NCI-H128 (cell line): ENCODE measurements at regions not wholly inside any gene's neighbourhood (a gene's known extent, or its start where the extent isn't known, plus 50 kb on each side); places are given as distances from the start of the nearest gene placed in this dataset.
A peak's percentile ranks its signal among the peaks of the same experiment; 100 is the strongest.
"Not testable (repeated sequence)": the region's sequence is repeated elsewhere in the genome, so short reads cannot be mapped to it uniquely, and the experiment has no call there.

Experiments used
- DNase-seq: peaks from one replicate; lab custom pipeline; 2025; ENCODE audit not compliant: unreplicated experiment; lab: John Stamatoyannopoulos, UW

DNA sequence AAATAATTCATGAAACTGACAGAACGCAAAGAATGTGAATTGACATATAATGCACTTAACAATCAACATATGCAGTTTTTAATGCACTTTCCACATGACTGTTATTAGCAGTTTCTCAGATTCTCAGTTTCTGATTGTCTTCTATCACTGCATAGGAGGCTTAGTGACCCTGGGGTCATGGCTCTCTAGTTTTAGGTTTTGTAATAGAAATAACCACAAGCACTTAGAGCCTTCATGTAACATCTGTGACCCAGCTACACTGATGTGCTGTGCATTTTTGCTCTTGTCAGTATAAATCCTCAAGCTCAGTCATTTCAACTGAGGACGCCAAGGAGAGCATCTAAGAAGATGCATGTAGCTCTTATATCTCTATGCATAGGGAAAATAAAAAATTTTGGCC lies 163.1 kb upstream of the IZUMO3 start:
- no peak for DNase-seq

- DNase-seq, result no peak
Measured at GRCh38 chr9:24698881-24699518, 153.3 kb upstream of the IZUMO3 start.

- no peak for DNase-seq
Measured at GRCh38 chr9:24672336-24672735, 126.6 kb upstream of the IZUMO3 start.

GRCh38 chr9:24657387-24657786 lies 111.7 kb upstream of the IZUMO3 start:
- DNase-seq, result no peak

DNA sequence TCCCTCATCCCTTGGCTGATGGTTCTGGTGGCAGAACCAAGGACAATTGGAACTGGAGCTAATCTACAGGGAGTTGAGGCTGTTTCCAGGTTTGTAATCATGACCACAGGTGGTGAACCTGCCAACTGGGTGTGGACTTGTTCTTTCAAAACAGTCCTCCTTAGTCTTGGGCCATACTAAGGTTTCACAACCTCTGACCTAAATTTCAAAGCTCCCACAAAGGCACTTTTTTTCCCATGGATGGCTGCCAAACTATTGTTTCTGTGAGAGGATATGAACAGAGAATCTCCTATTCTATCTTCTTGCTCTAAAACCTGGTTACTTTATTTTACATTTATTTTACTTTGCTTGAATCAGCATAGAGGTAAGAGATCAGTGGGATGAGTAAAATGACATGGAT lies 106.5 kb upstream of the IZUMO3 start:
- DNase-seq, result no peak

DNA sequence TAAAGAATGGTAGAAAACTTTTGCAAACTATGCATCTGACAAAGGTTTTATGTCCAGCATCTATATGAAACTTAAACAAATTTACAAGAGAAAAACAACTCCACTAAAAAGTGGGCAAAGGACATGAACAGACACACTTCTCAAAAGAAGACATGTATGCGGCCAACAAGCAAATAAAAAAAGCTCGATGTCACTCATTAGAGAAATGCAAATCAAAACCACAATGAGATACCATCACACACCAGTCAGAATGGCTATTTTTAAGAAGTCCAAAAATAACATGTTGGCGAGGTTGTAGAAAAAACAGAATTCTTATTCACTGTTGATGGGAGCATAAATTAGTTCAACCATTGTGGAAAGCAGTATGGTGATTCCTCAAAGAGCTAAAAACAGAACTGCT lies 83.1 kb upstream of the IZUMO3 start:
- not testable (repeated sequence) for DNase-seq

DNA sequence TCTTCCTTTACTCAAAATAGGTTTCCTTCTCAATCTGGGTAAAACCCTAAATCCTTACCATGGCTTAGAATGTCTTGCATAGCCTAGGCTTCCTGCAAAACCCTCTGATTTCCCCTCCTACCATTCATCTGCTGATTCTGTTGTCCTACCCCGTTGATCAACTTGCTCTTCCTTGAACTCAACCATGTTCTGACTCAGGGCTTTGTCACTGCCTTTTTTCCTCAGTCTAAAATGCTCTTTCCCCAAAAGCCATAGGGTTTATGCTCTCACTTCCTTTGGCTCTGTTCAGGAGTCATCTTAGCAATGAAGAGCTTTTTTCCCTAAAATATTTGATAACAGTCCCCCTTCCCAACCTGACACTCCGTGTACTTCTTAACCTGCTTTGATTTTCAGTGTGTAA lies 79.4 kb upstream of the IZUMO3 start:
- no peak for DNase-seq

GRCh38 chr9:24624481-24624880 lies 78.8 kb upstream of the IZUMO3 start:
- DNase-seq, result no peak

- no peak for DNase-seq
Measured at GRCh38 chr9:24620741-24621140, 75.0 kb upstream of the IZUMO3 start.

GRCh38 chr9:24616863-24617262 lies 71.2 kb upstream of the IZUMO3 start:
- no peak for DNase-seq

GRCh38 chr9:24614070-24614469 lies 68.4 kb upstream of the IZUMO3 start:
- DNase-seq, result no peak

GRCh38 chr9:24608599-24608998 lies 62.9 kb upstream of the IZUMO3 start:
- DNase-seq, result peak; percentile 29

- DNase-seq, result no peak
Measured at GRCh38 chr9:24602693-24603352, 57.1 kb upstream of the IZUMO3 start.
